ENCODE measurements at regions not wholly inside any gene's neighbourhood (a gene's known extent, or its start where the extent isn't known, plus 50 kb on each side); places are given as distances from the start of the nearest gene placed in this dataset.

- TF ChIP-seq TCF7L2 (IDR thresholded peaks at IDR 0.05; ENCODE audit: borderline replicate concordance, extremely low read depth, insufficient read depth, insufficient read length), result peak; percentile 29
Observed at GRCh38 chr4:33924239-33924638, 2320.1 kb downstream of the ARAP2 start (continued).

- Histone ChIP-seq H3K27me3 (ENCODE audit: insufficient read depth, low read length) (no peaks in the 10 kb centered on the region), H3K9ac (ENCODE audit: low read length) (peak overlapping the region; percentile 43; the same call in 1 of the 2 replicates), H3K4me1 (ENCODE audit: control insufficient read depth in 1 of 2, insufficient read depth in 2 of 2, low read length in 2 of 2) (peaks cover 15 to 25% of the 10 kb centered on the region in 2 experiments; a peak in 3 of 4 replicates), H3K36me3 (ENCODE audit: control insufficient read depth in 1 of 2, insufficient read depth in 2 of 2, low read length in 2 of 2) (no peaks in the 10 kb centered on the region), H3K4me2 (ENCODE audit: low read length) (peak overlapping the region; percentile 70), H3K27ac (ENCODE audit: low read depth, low read length) (peak overlapping the region; percentile 58), H3K9me2 (ENCODE audit: insufficient read depth) (no peaks in the 10 kb centered on the region), H3K79me2 (ENCODE audit: insufficient read depth, low read length) (no peaks in the 10 kb centered on the region), H3K4me3 (replicated peaks in 1 of 2; ENCODE audit: low read depth in 1 of 2, low read length in 2 of 2) (peak overlapping the region in 1 of 2 experiments; percentile 34; a peak in 2 of 4 replicates), H3K9me3 (ENCODE audit: control insufficient read depth in 1 of 2, insufficient read depth in 1 of 2, low read depth in 1 of 2, low read length in 2 of 2) (no peaks in the 10 kb centered on the region), H2AFZ (ENCODE audit: low read depth, low read length, poor library complexity, severe bottlenecking) (peak overlapping the region; percentile 95), H4K20me1 (ENCODE audit: insufficient read depth) (no peaks in the 10 kb centered on the region)
- DNase-seq (ENCODE audit: low read depth, low spot score), result no peak
- POLR2A ChIA-PET, result no interaction called here
- ATAC-seq, result peak; percentile 12; the same call in 1 of the 2 replicates
- TF ChIP-seq POLR2A (IDR thresholded peaks at IDR 0.05; ENCODE audit: borderline replicate concordance, extremely low read depth, insufficient read depth, insufficient read length) (no peak), FOSL1 (IDR thresholded peaks at IDR 0.05; ENCODE audit: low read depth) (no peak), YY1 (IDR thresholded peaks at IDR 0.05; ENCODE audit: extremely low read depth, insufficient replicate concordance, low read depth, low read length) (no peak), CTCF (IDR thresholded peaks at IDR 0.05 in 2 of 3, conservative IDR thresholded peaks at IDR 0.05 in 1 of 3; ENCODE audit: borderline replicate concordance in 1 of 3, insufficient read depth in 1 of 3, low read depth in 2 of 3, low read length in 2 of 3) (no peak), ELF1 (IDR thresholded peaks at IDR 0.05; ENCODE audit: borderline replicate concordance, low read depth) (no peak)
- no TSS peak for BruUV-seq (replicated peaks)
- intact Hi-C loops (cut with micrococcal nuclease), result no loop called here
- RAD21 ChIA-PET (ENCODE audit: low non-redundant PET in 1 of 2, low total read pairs in 2 of 2, uncharacterized antibody in 2 of 2, unreplicated experiment in 2 of 2), result no interaction called here
- CTCF ChIA-PET, result no interaction called here
Observed at GRCh38 chr4:33924811-33925210, 2319.5 kb downstream of the ARAP2 start.

Data from HCT116 (cell line).